Epithelial cell of proximal tubule (primary cell): ENCODE measurements at regions not wholly inside any gene's neighbourhood (a gene's known extent, or its start where the extent isn't known, plus 50 kb on each side); places are given as distances from the start of the nearest gene placed in this dataset.

ENCODE experiments used
- DNase-seq: peaks from one replicate; pipeline ENCODE4 v3.0.0-alpha.2; 2011; ENCODE audit warnings: low read depth
- H3K4me3 ChIP-seq: 2 replicates; pipeline ENCODE4 v1.5.1; 2011; ENCODE audit warnings: low read depth, mild to moderate bottlenecking, low read length
- CTCF ChIP-seq: conservative IDR thresholded peaks from 2 replicates; pipeline ENCODE4 v1.5.1; 2012; ENCODE audit warnings: low read depth, mild to moderate bottlenecking, low read length

GRCh38 chr5:6177926-6178325 lies 200.4 kb downstream of the MED10 start:
- DNase-seq = no peak
- no peak for TF ChIP-seq CTCF
- H3K4me3 ChIP-seq = no peak overlapping the region

- TF ChIP-seq CTCF = no peak
- H3K4me3 ChIP-seq = no peak overlapping the region
These were observed 202.1 kb downstream of the MED10 start for GRCh38 chr5:6176102-6176693.

GRCh38 chr5:6175172-6175854 lies 203.0 kb downstream of the MED10 start:
- DNase-seq = no peak
- TF ChIP-seq CTCF = no peak
- no peak overlapping the region for H3K4me3 ChIP-seq

More at GRCh38 chr5:6176102-6176693, 202.1 kb downstream of the MED10 start:
- DNase-seq = no peak

GRCh38 chr5:6169660-6170059 lies 208.7 kb downstream of the MED10 start:
- H3K4me3 ChIP-seq = no peak overlapping the region
- no peak for TF ChIP-seq CTCF
- no peak for DNase-seq

- TF ChIP-seq CTCF = no peak
- H3K4me3 ChIP-seq = no peak overlapping the region
- no peak for DNase-seq
These were observed 211.5 kb downstream of the MED10 start for GRCh38 chr5:6166698-6167394.

- no peak for TF ChIP-seq CTCF
- no peak overlapping the region for H3K4me3 ChIP-seq
- no peak for DNase-seq
These were observed 214.4 kb downstream of the MED10 start for GRCh38 chr5:6163913-6164312.

GRCh38 chr5:6162175-6162574 lies 216.2 kb downstream of the MED10 start:
- no peak for TF ChIP-seq CTCF
- H3K4me3 ChIP-seq = no peak overlapping the region
- no peak for DNase-seq
